MM.1S (cell line): ENCODE measurements at regions not wholly inside any gene's neighbourhood (a gene's known extent, or its start where the extent isn't known, plus 50 kb on each side); places are given as distances from the start of the nearest gene placed in this dataset.

ENCODE experiments used
- DNase-seq: peaks from one replicate; pipeline ENCODE4 v3.0.0-alpha.2; 2015
- H2AFZ ChIP-seq: fragments of 300-600 bp; sonication (generic); 2 replicates; pipeline ENCODE4 v1.6.0; 2016; ENCODE audit warnings: antibody characterized with exemption, low read length
- H3F3A ChIP-seq: fragments of 300-600 bp; sonication (generic); 2 replicates; pipeline ENCODE4 v1.6.1; 2016; ENCODE audit warnings: mild to moderate bottlenecking, antibody characterized with exemption, low read length, moderate library complexity, mixed read lengths; ENCODE audit not compliant: insufficient read depth
- H3K27ac ChIP-seq: fragments of 300-600 bp; sonication (generic); 2 replicates; pipeline ENCODE4 v1.5.1; 2016; ENCODE audit warnings: mild to moderate bottlenecking, low read length
- H3K27me3 ChIP-seq: fragments of 300-600 bp; sonication (generic); replicated peaks from 2 replicates; pipeline ENCODE4 v1.6.0; 2016; ENCODE audit warnings: low read length; ENCODE audit not compliant: insufficient read depth
- H3K36me3 ChIP-seq: fragments of 300-600 bp; sonication (generic); replicated peaks from 2 replicates; pipeline ENCODE4 v1.6.1; 2016; ENCODE audit warnings: mild to moderate bottlenecking, low read length, mixed read lengths; ENCODE audit not compliant: insufficient read depth
- H3K4me1 ChIP-seq: fragments of 300-600 bp; sonication (generic); 2 replicates; pipeline ENCODE4 v1.6.1; 2016; ENCODE audit warnings: low read length, mixed read lengths
- H3K4me2 ChIP-seq: fragments of 300-600 bp; sonication (generic); 2 replicates; pipeline ENCODE4 v1.6.0; 2016; ENCODE audit warnings: low read depth, low read length
- H3K4me3 ChIP-seq: fragments of 300-600 bp; sonication (generic); 2 replicates; pipeline ENCODE4 v1.5.1; 2016; ENCODE audit warnings: low read length, mixed read lengths
- H3K79me2 ChIP-seq: fragments of 300-600 bp; sonication (generic); 2 replicates; pipeline ENCODE4 v1.6.1; 2016; ENCODE audit warnings: mixed run types, low read length, mixed read lengths
- H3K9ac ChIP-seq: fragments of 300-600 bp; sonication (generic); 2 replicates; pipeline ENCODE4 v1.6.1; 2016; ENCODE audit warnings: low read length, mixed read lengths
- H3K9me2 ChIP-seq: fragments of 300-600 bp; sonication (generic); replicated peaks from 2 replicates; pipeline ENCODE4 v1.6.1; 2016; ENCODE audit warnings: mild to moderate bottlenecking, low read length, mixed read lengths; ENCODE audit not compliant: insufficient read depth
- H3K9me3 ChIP-seq: fragments of 300-600 bp; sonication (generic); replicated peaks from 2 replicates; pipeline ENCODE4 v1.6.1; 2016; ENCODE audit warnings: mild to moderate bottlenecking, low read length, mixed read lengths; ENCODE audit not compliant: insufficient read depth
- H4K20me1 ChIP-seq: fragments of 300-600 bp; sonication (generic); 2 replicates; pipeline ENCODE4 v1.6.1; 2016; ENCODE audit warnings: mild to moderate bottlenecking, low read length, moderate library complexity, mixed read lengths; ENCODE audit not compliant: insufficient read depth
- EZH2 ChIP-seq: fragments of 300-600 bp; sonication (generic); optimal IDR thresholded peaks from 2 replicates; pipeline ENCODE3; 2017; ENCODE audit warnings: low read depth, mild to moderate bottlenecking, antibody characterized with exemption, low read length, mixed read lengths
- EZH2phosphoT487 ChIP-seq: fragments of 300-600 bp; sonication (generic); IDR thresholded peaks from 2 replicates; pipeline ENCODE4 v1.6.1; 2018; ENCODE audit warnings: antibody characterized with exemption, low read length
- TF ChIP-seq, protein P1 (sequence below): fragments of 300-600 bp; sonication (generic); IDR thresholded peaks from 2 replicates; pipeline ENCODE4 v1.5.1; 2016; ENCODE audit warnings: antibody characterized with exemption, low read length, mixed read lengths

DNA sequence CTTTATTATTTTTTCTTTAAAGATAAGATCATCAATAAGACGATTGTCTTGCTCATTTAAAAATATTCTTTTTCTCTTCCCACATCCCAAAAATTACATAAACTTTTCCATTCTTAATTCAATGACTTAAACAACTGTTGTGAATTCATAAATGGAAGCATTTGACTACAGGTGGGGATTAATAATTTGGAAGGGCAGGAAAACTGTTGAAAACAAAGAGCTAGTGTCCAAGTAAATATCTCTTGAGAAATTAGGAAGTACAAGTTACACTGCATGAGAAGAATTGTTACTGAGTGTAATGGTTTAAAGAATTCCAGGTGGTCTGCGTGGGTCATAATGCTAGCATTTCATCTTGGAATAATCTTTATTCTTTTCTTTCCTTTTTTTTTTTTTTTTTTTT, 634.8 kb upstream of the ZEB2 start:
- no peaks in the 10 kb centered on the region for H3K27me3 ChIP-seq
- H3K9me2 ChIP-seq, result no peaks in the 10 kb centered on the region
- no peak overlapping the region for H3K27ac ChIP-seq
- H3K36me3 ChIP-seq, result no peaks in the 10 kb centered on the region
- no peaks in the 10 kb centered on the region for H3K79me2 ChIP-seq
- H3K4me3 ChIP-seq, result no peak overlapping the region
- no peak overlapping the region for H3K9ac ChIP-seq
- no peaks in the 10 kb centered on the region for H3F3A ChIP-seq
- H3K4me2 ChIP-seq, result no peak overlapping the region
- H3K9me3 ChIP-seq, result no peaks in the 10 kb centered on the region
- H4K20me1 ChIP-seq, result no peaks in the 10 kb centered on the region
- H2AFZ ChIP-seq, result no peak overlapping the region
- H3K4me1 ChIP-seq, result no peaks in the 10 kb centered on the region
- DNase-seq, result no peak
- no peak for TF ChIP-seq EZH2
- TF ChIP-seq, protein P1, sequence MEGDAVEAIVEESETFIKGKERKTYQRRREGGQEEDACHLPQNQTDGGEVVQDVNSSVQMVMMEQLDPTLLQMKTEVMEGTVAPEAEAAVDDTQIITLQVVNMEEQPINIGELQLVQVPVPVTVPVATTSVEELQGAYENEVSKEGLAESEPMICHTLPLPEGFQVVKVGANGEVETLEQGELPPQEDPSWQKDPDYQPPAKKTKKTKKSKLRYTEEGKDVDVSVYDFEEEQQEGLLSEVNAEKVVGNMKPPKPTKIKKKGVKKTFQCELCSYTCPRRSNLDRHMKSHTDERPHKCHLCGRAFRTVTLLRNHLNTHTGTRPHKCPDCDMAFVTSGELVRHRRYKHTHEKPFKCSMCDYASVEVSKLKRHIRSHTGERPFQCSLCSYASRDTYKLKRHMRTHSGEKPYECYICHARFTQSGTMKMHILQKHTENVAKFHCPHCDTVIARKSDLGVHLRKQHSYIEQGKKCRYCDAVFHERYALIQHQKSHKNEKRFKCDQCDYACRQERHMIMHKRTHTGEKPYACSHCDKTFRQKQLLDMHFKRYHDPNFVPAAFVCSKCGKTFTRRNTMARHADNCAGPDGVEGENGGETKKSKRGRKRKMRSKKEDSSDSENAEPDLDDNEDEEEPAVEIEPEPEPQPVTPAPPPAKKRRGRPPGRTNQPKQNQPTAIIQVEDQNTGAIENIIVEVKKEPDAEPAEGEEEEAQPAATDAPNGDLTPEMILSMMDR, result no peak
- no peak for TF ChIP-seq EZH2phosphoT487

DNA sequence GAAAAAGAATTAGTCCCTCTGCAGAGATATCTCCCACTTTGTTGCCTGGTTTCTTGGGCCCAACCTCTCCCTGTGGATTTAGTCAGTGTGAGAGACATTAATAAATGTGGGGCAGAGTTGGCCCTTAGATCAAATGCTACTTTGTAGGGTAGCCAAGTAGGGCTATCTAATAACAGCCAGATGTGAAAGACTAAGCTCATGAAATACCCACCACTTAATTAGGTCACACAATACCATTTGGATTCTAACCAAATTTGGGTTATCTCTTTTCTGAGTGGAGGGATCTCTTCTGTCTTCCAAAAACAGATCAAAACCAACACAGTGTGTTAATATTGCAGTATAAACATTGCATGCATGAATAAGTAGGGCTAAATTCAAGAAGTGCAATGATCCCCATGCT, 626.8 kb upstream of the ZEB2 start:
- H3K4me2 ChIP-seq, result no peak overlapping the region
- no peaks in the 10 kb centered on the region for H3F3A ChIP-seq
- H3K27ac ChIP-seq, result no peak overlapping the region
- H3K9ac ChIP-seq, result no peak overlapping the region
- DNase-seq, result no peak
- no peaks in the 10 kb centered on the region for H3K79me2 ChIP-seq
- H4K20me1 ChIP-seq, result no peaks in the 10 kb centered on the region
- H3K27me3 ChIP-seq, result no peaks in the 10 kb centered on the region
- H3K4me3 ChIP-seq, result no peak overlapping the region
- H3K9me3 ChIP-seq, result no peaks in the 10 kb centered on the region
- no peaks in the 10 kb centered on the region for H3K4me1 ChIP-seq
- H3K36me3 ChIP-seq, result no peaks in the 10 kb centered on the region
- H2AFZ ChIP-seq, result no peak overlapping the region
- no peak for TF ChIP-seq EZH2phosphoT487
- TF ChIP-seq, protein P1, result no peak
- TF ChIP-seq EZH2, result no peak
- H3K9me2 ChIP-seq, result no peaks in the 10 kb centered on the region

DNA sequence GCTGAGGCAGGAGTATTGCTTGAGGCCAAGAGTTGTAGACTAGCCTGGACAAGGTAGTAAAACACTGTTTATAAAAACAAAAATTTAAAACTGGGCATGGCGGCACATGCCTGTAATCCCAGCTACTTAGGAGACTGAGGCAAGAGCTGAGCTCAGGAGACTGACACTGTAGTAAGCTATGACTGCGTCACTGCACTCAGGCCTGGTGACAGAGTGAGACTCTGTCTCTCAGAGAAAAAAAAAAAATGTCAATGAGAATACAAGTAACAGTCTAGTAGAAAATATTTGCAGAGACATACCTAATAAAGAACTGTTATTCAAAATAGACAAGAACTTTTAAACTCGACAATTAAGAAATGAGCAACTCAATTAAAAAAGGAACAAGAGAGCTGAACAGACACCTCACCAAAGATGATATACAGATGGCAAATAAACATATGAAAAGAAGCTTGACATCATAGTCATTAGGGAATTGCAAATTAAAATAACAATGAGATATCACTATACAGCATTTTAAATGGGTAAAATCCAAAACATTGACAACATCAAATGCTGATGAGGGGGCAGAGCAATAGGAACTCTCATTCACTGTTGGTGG, 624.3 kb upstream of the ZEB2 start:
- Histone ChIP-seq H4K20me1 (no peaks in the 10 kb centered on the region), H3K9me2 (no peaks in the 10 kb centered on the region), H3K27ac (no peak overlapping the region), H3K9ac (no peak overlapping the region), H3K79me2 (no peaks in the 10 kb centered on the region), H3K27me3 (no peaks in the 10 kb centered on the region), H3K4me2 (no peak overlapping the region), H3K36me3 (no peaks in the 10 kb centered on the region), H3K4me3 (no peak overlapping the region), H2AFZ (no peak overlapping the region), H3K9me3 (no peaks in the 10 kb centered on the region), H3K4me1 (no peaks in the 10 kb centered on the region), H3F3A (no peaks in the 10 kb centered on the region)
- TF ChIP-seq, protein P1, result no peak
- TF ChIP-seq EZH2 (no peak), EZH2phosphoT487 (no peak)
- no peak for DNase-seq
